Glomerular visceral epithelial cell (primary cell): ENCODE measurements at regions not wholly inside any gene's neighbourhood (a gene's known extent, or its start where the extent isn't known, plus 50 kb on each side); places are given as distances from the start of the nearest gene placed in this dataset.
"Not testable (repeated sequence)": the region's sequence is repeated elsewhere in the genome, so short reads cannot be mapped to it uniquely, and the experiment has no call there.

Experiments
- DNase-seq: peaks from one replicate; pipeline ENCODE4 v3.0.0-alpha.2; 2016; ENCODE audit errors: extremely low spot score

DNA sequence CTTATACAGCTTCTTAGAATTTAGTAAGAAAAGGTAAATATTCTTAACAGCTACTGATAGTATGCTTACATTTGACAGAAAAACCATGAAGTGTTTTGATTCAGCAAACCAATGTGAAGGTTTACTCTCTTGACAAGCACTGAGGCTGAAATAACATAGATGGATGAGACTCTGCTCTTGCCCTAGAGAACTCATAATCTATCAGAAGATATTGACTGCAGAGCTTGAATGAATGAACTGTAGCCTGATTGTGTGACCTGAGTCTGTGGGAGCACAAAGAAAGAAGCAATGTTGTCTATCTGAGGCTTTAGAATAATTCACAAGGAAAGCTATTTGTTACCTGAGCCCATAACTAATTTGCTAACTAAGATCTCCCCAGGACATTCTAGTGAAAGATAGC is 1235.3 kb downstream of the OLFM4 start:
- no peak for DNase-seq

DNA sequence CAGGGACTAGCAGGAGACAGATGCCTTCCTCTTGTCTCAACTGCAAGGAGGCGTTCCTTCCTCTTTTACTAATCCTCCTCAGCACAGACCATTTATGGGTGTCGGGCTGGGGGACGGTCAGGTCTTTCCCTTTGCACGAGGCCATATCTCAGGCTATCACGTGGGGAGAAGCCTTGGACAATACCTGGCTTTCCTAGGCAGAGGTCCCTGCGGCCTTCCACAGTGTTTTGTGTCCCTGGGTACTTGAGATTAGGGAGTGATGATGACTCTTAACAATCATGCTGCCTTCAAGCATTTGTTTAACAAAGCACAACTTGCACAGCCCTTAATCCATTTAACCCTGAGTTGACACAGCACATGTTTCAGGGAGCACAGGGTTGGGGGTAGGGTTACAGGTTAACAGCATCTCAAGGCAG is 1238.6 kb downstream of the OLFM4 start:
- DNase-seq: not testable (repeated sequence)

DNA sequence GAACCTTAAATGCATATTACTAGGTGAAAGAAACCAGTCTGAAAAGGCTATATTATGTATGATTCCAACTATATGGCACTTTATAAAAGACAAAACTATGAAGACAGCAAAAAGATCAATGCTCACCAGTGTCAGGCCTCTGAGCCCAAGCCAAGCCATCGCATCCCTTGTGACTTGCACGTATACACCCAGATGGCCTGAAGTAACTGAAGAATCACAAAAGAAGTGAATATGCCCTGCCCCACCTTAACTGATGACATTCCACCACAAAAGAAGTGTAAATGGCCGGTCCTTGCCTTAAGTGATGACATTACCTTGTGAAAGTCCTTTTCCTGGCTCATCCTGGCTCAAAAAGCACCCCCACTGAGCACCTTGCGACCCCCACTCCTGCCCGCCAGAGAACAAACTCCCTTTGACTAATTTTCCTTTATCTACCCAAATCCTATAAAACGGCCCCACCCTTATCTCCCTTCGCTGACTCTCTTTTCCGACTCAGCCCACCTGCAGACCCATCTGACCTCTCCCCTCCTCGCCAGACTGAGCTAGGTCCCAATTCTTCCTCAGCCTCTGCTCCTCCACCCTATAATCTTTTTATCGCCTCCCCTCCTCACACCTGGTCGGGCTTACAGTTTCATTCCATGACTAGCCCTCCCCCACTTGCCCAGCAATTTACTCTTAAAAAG is 1239.5 kb downstream of the OLFM4 start:
- not testable (repeated sequence) for DNase-seq

DNA sequence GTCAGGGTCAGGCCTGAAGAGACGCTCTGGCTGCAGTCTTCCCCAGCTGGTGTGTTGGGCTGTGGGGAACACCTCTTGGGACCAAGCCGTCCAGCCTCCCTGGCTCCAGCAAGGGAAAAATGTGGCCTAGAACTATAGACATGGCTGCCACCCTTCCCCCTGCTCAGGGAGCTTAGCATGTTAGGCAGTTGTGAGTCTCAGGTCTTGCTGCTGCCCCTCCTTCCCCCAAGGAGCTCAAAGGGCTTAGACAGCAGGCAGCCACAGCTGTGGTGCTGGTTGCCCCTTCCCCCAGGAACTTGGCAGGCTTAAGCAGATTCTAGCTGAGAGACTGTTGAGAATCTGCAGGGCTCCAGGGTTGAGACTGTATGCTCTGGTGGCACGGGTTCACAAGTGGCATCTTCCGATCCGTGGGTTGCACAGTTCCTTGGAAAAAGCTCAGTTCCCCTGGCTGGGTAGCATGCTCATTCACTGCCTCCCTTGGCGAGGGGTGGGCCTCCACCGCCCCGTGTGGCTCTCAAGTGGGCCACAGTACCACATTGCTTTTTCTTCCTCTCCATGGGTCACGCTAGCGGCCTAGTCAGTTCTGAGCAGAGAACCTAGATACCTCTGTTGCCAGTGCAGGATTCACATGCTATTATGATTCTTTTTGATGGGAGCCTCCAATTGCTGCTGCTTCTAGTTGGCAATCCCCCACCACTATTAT is 1258.6 kb downstream of the OLFM4 start:
- DNase-seq: no peak

DNA sequence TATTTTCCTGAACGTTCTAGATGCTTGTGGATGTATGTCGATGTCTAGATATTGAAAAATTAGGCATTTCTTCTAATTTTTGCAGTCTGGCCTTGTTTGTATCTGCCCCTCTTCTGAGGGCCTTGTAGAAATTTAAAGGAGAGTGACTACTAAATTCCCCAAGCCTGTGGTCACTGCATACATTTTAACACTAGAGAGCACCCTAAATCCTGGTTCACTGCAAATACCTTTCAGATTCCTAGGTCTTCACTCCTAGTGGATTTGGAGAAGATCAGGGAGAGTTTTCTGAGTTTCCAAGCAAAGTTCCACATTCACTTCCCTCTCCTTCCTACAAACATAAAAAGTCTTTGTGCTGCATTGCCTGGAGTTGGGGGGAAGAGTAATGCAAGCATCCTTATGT is 1272.5 kb downstream of the OLFM4 start:
- DNase-seq: no peak

DNA sequence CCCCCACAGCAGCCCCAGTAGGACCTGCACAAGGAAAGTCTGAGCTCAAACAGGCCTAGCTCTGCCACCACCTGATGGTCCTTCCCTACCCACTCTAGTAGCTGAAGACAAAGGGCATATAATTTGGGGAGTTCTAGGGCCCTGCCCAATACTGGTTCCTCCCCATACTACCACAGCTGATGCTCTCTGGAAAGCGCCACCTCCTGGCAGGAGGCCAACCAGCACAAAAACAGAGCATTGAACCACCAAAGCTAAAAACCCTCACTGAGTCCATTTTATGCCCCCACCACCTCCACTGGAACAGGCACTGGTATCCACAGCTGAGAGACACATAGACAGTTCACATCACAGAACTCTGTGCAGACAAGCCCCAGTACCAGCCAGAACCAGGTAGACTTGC is 1276.8 kb downstream of the OLFM4 start:
- no peak for DNase-seq

DNA sequence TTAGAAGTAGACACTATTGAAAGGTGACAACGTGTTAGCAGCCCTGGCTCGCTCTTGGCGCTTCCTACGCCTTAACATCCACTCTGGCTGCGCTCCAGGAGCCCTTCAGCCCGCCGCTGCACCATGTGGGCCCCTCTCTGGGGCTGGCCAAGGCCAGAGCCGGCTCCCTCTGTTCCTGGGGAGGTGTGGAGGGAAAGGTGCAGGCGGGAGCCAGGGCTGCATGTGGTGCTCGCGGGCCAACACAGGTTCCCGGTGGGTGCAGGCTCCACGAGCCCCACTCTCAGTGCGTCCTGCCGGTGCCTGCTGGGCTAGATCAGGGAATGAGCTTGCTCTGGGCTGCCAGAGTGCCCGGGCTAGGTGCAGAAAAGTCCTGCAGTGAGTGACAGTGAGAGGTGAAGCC is 1284.3 kb downstream of the OLFM4 start:
- DNase-seq: no peak

DNA sequence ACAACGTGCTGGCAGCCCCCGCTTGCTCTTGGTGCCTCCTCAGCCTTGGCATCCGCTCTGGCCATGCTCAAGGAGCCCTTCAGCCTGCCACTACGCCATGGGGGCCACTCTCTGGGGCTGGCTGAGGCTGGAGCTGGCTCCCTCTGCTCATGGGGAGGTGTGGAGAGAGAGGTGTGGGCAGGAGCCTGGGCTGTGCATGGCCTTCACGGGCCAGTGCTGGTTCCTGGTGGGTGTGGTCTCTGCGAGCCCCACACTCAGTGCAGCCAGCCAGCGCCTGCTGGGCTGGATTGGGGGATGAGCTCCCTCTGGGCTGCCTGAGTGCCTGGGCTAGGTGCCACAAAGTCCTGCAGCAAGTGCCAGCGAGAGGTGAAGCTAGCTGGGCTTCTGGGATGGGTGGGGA is 1289.1 kb downstream of the OLFM4 start:
- no peak for DNase-seq

DNA sequence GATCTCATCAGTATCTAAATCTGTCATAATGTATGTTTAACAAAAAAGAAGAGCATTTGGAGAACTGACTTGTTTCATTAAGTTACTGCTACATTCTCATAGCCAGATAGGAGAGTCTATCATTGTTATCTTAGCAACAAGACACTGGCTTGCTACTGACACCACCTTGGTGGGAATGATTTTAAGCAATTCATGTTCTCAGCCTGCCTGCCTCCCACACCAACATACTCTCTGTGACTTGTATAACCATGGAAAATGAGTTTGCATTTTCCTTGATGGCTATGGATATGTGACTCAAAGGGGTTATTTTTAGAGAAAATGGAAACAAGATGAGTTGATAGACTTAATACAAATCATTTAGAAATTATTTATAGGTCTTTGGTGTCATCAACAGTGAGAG is 1308.9 kb downstream of the OLFM4 start:
- DNase-seq: no peak

DNA sequence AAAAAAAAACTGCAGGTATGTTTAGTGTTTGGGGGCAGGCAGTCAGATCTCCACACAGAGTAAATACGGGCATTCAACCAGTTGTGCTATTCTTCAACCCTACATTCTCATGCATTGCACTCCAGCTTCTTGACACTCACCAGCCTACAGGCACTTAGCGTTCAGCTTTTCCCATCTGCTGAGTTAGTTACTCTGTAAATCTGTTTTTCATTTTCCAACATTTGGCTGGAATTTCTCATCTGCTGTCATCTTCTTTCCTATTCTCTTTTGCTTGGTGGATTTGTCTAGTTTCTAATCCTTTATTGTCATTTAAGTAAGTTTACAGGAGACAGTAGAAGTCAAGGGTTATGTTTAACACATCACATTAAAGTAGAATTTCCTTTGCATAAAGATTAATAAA is 1318.9 kb downstream of the OLFM4 start:
- DNase-seq: no peak

DNA sequence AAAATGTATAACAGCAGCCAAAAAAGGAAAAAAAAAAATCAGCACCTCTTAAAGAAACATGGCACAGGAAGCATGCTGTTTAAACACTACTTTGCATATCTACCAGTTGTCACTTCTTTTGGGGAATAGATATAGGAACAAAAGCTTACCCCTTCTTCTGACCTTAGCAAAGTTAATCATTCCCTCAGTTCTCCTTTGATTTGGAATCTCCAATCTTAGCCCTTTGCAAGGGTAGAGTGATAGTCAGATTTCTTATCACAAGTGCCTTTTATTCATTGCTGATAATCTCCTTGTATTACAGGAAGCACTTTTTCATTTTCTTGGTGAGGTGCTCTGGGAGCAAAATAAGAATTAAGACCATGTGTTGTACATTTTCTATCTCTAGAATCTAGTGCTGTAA is 1327.6 kb downstream of the OLFM4 start:
- DNase-seq: no peak

DNA sequence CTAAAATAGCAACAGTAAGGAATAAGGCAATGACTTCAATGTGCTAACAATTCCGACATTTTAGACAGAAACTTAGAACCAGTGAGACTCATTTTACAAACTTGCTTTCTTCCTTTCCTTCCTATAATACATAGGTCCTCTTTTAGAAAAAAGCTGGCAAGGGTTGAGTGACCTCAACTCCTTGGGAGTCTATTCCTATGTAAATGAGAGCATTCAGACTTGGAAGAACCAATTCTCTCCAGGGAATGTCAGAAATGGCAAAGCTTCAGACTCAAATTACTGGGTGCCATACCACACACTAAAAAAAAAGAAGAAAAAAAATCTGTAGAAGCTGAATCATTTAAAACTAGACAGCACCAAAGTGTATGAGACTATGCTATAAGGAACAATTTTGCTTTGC is 1328.2 kb downstream of the OLFM4 start:
- DNase-seq: no peak

DNA sequence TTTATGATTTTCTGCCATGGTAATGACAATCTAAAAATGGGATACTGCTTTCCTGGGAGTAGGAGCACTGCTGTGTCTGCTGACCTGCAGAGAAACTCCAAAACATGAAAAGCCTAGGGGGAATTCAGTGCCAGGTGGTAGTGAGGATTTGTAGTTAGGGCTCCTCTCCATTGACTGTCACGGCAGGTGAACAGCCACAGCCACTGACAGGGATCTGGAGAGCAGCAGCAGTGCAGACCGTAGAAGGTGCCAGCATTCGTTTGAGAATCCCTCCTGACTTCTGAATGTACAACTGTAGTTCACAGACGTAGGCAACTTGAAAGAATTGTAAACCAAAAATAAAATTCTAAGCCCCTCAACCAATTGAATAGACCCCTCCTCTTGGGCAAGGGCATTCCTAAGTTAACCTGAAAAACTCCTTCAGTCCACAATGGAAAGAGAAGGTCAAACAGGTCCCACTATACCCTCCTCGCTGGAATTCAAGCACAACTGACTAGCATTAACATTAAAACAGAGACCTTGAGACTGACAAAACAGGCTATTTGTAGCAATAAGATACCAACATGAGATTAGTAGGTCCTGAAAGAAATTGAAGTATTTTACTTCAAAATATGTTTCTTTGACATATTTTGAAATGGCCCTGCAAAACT is 1328.8 kb downstream of the OLFM4 start:
- no peak for DNase-seq

DNA sequence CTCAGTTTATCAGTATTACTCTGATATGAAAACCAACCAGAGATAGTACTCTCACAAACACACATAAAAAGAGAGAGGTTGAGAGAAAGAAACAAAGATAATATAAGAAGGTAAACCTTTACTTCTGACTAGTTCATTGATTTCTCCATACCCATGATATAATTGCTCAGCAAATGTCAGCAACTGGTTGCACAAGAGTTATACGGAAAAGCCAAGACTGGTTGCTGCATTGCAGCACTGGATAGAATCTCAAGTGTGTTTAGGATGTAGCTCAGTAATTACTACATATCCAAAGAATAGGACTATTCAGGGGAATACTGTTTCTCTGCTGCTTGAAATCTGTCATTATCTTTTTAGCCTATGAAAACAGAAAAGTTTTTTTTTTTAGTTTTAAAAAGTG is 1332.8 kb downstream of the OLFM4 start:
- DNase-seq: no peak

DNA sequence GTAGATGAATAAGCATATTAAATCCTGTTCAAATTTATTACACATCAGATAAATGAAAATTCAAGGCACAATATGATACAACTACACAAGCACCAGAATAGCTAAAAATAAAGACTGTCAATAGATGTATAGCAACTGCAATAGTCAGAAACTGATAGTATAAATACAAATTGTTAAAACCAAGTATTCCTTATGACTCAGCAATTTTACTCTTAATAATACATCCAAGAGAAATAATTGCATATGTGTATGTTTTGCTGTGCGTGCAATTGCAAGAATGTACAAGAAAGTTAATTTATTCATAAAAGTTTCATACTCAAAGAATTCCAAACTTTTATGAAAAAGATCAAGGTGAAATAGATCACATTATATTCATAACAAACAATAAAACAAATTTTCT is 1338.1 kb downstream of the OLFM4 start:
- no peak for DNase-seq

DNA sequence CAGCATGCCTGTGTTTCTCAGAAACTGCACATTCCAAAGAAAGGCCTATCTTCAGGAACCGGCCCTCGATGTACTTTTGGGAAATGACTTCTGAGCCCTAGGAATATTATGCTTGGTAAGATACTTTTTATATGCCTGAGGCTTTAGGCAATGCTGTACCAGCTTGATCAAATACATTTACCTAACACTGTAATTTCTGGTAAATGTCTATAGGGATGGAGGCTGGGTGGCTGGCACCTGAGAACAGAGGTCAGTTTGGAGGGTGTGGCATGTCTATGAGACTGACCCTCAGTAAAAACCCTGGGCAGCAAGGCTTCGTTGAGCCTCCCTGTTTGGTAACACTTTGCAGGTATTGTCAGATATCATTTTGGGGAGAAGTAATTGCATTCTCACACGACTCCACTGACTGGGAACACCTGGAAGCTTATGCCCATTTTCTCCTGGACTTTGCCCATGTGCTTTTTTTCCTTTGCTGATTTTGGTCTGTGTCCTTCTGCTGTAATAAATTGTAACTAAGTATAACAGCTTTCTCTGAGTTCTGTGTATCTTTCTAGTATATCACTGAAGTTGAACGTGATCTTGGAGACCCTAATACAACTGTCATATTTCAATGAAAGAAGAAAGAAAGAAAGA is 1339.1 kb downstream of the OLFM4 start:
- DNase-seq: no peak

DNA sequence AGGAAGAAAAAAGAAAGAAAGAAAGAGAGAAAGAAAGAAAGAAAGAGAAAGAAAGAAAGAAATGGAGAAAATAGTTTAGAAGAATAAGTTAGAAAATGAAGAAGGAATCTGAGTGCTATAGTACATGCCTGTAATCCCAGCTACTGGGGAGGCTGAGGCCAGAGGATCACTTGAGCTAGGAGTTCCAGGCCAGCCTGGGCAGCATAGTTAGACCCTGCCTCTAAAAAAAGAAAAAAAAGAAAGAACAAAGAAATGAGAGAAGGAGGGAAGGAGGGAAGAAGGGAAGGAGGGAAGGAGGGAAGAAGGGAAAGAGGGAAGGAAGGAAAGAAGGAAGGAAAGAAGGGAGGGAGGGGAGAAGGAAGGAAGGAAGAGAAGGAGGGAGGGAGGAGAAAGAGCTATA is 1339.8 kb downstream of the OLFM4 start:
- DNase-seq: no peak

DNA sequence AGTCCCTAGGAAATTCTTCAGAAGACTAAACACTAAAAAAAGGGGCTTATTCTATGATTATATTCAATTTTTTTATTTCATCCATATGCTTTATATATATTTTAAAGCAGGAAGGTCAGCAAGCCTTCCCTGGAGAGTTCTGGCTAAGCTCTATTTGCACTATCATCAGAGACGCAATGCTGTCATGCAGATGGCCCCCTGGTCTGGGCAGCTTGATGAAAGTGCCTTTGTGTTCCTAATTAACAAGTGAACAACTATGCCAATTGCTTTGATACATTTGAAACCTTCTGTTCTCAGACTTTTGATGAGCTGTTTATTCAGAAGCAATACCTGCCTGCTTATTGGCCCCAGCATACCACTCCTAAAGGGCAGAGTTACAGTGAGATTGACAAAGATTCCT is 1344.6 kb downstream of the OLFM4 start:
- no peak for DNase-seq

DNA sequence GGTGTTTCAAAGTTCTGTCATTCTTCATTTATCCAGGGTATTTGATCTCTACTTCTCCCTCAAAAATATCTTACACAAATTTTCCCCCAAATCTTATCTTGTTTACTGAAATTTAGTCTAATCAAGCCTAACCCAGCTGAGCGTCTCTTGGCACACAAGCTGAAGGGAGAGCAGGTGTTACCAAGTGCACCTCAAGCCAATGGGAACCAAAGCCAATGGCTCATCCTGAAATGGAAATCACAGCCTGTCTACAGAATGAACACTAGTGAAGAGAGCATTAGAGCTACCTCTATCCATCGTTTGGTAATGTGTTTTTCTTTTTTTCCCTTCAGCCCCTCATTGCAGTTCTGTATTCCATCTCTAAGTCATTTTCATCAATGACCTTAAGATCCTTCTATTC is 1350.8 kb downstream of the OLFM4 start:
- no peak for DNase-seq

DNA sequence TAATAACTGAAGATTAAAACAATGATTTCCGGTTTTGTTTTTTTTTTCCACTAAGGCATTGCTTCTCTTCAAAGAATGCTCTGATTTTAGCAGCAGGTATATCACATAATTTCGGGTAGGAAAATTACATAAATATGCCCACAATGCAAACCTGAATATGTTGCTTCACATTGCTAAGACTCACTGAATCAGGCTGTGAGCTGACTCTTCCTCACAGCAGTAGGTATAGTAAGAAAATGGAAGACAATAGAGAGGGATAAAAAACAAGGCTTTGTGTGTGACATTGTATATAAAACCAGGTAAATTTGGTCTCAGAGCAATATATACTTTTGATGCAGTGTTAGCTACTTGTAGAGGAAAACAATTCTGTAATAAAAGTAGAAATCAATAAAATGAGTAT is 1355.0 kb downstream of the OLFM4 start:
- DNase-seq: no peak

DNA sequence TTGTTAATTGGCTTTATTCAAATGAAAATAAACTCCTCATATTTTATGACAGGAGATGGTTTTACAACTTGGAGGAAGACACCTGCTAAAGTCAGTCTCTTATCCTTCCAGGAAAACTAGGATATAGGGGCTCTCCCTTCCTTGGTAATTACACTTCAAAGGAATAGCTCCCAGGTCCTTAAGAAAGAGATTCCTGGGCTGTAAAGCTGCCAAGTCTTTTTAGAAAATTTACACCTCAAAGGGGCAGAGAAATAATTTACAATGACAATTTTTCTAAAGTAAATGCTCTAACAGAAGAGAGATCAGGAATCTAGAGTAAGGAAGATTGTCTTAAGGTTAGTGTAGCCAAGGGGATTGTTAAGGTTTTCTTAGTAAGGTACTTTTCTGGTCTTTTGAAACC is 1359.0 kb downstream of the OLFM4 start:
- DNase-seq: no peak

DNA sequence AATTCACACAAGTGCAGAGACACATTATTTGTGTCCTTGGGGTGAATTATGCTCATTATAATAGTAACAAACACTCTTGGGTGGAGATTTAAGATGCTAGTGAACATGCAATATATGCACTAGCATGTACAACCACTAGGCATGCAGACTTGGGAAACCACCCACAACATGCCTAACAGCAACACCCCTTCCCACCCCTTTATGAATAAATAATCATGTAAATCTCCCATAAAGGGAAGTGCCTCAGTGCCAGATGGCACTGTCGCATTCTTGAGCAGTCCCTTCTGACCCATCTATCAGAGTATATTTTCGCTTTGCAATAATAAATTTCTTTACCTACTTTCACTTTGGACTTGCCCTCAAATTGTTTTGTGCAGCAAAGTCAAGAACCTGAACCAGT is 1362.2 kb downstream of the OLFM4 start:
- DNase-seq: no peak
